Fibroblast of the conjunctiva (primary cell): ENCODE measurements at regions not wholly inside any gene's neighbourhood (a gene's known extent, or its start where the extent isn't known, plus 50 kb on each side); places are given as distances from the start of the nearest gene placed in this dataset.
"Not testable (repeated sequence)": the region's sequence is repeated elsewhere in the genome, so short reads cannot be mapped to it uniquely, and the experiment has no call there.

ENCODE experiments used
- DNase-seq: peaks from one replicate; pipeline ENCODE4 v3.0.0-alpha.2; 2010; ENCODE audit warnings: low read depth

GRCh38 chr1:166616206-166616605, 223.1 kb upstream of the POGK start:
- no peak for DNase-seq

GRCh38 chr1:166626711-166627110, 212.6 kb upstream of the POGK start:
- DNase-seq: no peak

- no peak for DNase-seq
Observed at GRCh38 chr1:166627558-166627957, 211.7 kb upstream of the POGK start.

GRCh38 chr1:166628259-166628658, 211.0 kb upstream of the POGK start:
- DNase-seq: no peak

GRCh38 chr1:166629946-166630345, 209.3 kb upstream of the POGK start:
- DNase-seq: no peak

- no peak for DNase-seq
Observed at GRCh38 chr1:166630369-166630768, 208.9 kb upstream of the POGK start.

GRCh38 chr1:166638137-166638536, 201.1 kb upstream of the POGK start:
- no peak for DNase-seq

- DNase-seq: not testable (repeated sequence)
Observed at GRCh38 chr1:166657228-166657627, 182.0 kb upstream of the POGK start.

GRCh38 chr1:166666790-166667189, 172.5 kb upstream of the POGK start:
- DNase-seq: not testable (repeated sequence)

GRCh38 chr1:166667600-166667999, 171.7 kb upstream of the POGK start:
- not testable (repeated sequence) for DNase-seq

GRCh38 chr1:166671627-166672026, 167.6 kb upstream of the POGK start:
- DNase-seq: no peak

- DNase-seq: no peak
Observed at GRCh38 chr1:166673722-166674121, 165.6 kb upstream of the POGK start.

- no peak for DNase-seq
Observed at GRCh38 chr1:166675213-166675612, 164.1 kb upstream of the POGK start.

GRCh38 chr1:166676981-166677380, 162.3 kb upstream of the POGK start:
- DNase-seq: no peak

GRCh38 chr1:166679369-166679768, 159.9 kb upstream of the POGK start:
- no peak for DNase-seq

GRCh38 chr1:166682588-166682987, 156.7 kb upstream of the POGK start:
- DNase-seq: no peak

- not testable (repeated sequence) for DNase-seq
Observed at GRCh38 chr1:166684669-166685068, 154.6 kb upstream of the POGK start.

GRCh38 chr1:166685200-166685599, 154.1 kb upstream of the POGK start:
- DNase-seq: no peak

GRCh38 chr1:166685891-166686290, 153.4 kb upstream of the POGK start:
- not testable (repeated sequence) for DNase-seq

- DNase-seq: not testable (repeated sequence)
Observed at GRCh38 chr1:166690596-166690995, 148.7 kb upstream of the POGK start.

GRCh38 chr1:166691476-166691875, 147.8 kb upstream of the POGK start:
- DNase-seq: no peak

- DNase-seq: no peak
Observed at GRCh38 chr1:166692346-166692745, 146.9 kb upstream of the POGK start.

GRCh38 chr1:166693158-166693557, 146.1 kb upstream of the POGK start:
- DNase-seq: no peak

GRCh38 chr1:166693673-166694297, 145.5 kb upstream of the POGK start:
- DNase-seq: no peak

GRCh38 chr1:166695115-166695514, 144.2 kb upstream of the POGK start:
- DNase-seq: no peak
